Stimulated activated CD4-positive, alpha-beta T cell treated with anti-CD3 and anti-CD28 coated beads, Interleukin-1b, Interleukin-23, amount 100 ng/mL, for 4 hours (primary cell): ENCODE measurements at regions not wholly inside any gene's neighbourhood (a gene's known extent, or its start where the extent isn't known, plus 50 kb on each side); places are given as distances from the start of the nearest gene placed in this dataset.
"Not testable (repeated sequence)": the region's sequence is repeated elsewhere in the genome, so short reads cannot be mapped to it uniquely, and the experiment has no call there.

Experiments
- DNase-seq, 2 donors: peaks; one replicate each; pipeline ENCODE4 v3.0.0-alpha.2; 2020; ENCODE audit warnings: low read depth in 2 of 2

GRCh38 chr10:86579883-86580520, 58.4 kb upstream of the WAPL start:
- no peak for DNase-seq

- DNase-seq = no peak
Measured at GRCh38 chr10:86580521-86580891, 58.9 kb upstream of the WAPL start.

- DNase-seq = no peak
Measured at GRCh38 chr10:86583983-86584382, 62.4 kb upstream of the WAPL start.

GRCh38 chr10:86585037-86585929, 63.7 kb upstream of the WAPL start:
- DNase-seq = peak; percentile 63 to 70

GRCh38 chr10:86586516-86586915, 64.9 kb upstream of the WAPL start:
- DNase-seq = no peak

- DNase-seq = not testable (repeated sequence)
Measured at GRCh38 chr10:86588781-86589180, 65.6 kb upstream of the OPN4 start.

- no peak for DNase-seq
Measured at GRCh38 chr10:86591436-86591835, 62.9 kb upstream of the OPN4 start.

- DNase-seq = no peak
Measured at GRCh38 chr10:86592413-86592812, 61.9 kb upstream of the OPN4 start.

GRCh38 chr10:86594535-86594934, 59.8 kb upstream of the OPN4 start:
- no peak for DNase-seq

GRCh38 chr10:86595496-86595895, 58.9 kb upstream of the OPN4 start:
- DNase-seq = no peak

- no peak for DNase-seq
Measured at GRCh38 chr10:86596266-86596665, 58.1 kb upstream of the OPN4 start.

- DNase-seq = no peak
Measured at GRCh38 chr10:86597306-86597705, 57.0 kb upstream of the OPN4 start.

- no peak for DNase-seq
Measured at GRCh38 chr10:86598151-86598550, 56.2 kb upstream of the OPN4 start.

- DNase-seq = no peak
Measured at GRCh38 chr10:86599041-86599440, 55.3 kb upstream of the OPN4 start.

- no peak for DNase-seq
Measured at GRCh38 chr10:86599729-86600128, 54.6 kb upstream of the OPN4 start.

GRCh38 chr10:86600296-86600695, 54.1 kb upstream of the OPN4 start:
- DNase-seq = no peak

- no peak for DNase-seq
Measured at GRCh38 chr10:86601956-86602602, 52.3 kb upstream of the OPN4 start.

- no peak for DNase-seq
Measured at GRCh38 chr10:86603256-86603655, 51.1 kb upstream of the OPN4 start.
